ENCODE measurements at regions not wholly inside any gene's neighbourhood (a gene's known extent, or its start where the extent isn't known, plus 50 kb on each side); places are given as distances from the start of the nearest gene placed in this dataset.

GRCh38 chr2:241945803-241946202 is 76.3 kb downstream of the RTP5 start:
- Histone ChIP-seq H2AFZ (ENCODE audit: low read length) (no peak overlapping the region), H3K27ac (ENCODE audit: low read depth, low read length) (no peak overlapping the region), H2BK12ac (ENCODE audit: low read depth, low read length) (no peak overlapping the region), H3K23me2 (ENCODE audit: low read depth, low read length) (peaks cover 10% of the 10 kb centered on the region; the same call in 1 of the 2 replicates), H2BK20ac (ENCODE audit: low read length) (no peak overlapping the region), H3K79me1 (ENCODE audit: low read depth, low read length) (no peaks in the 10 kb centered on the region), H3K9ac (replicated peaks in 1 of 4; ENCODE audit: extremely low read depth in 1 of 4, low read depth in 3 of 4, low read length in 3 of 4) (no peak overlapping the region), H2BK5ac (ENCODE audit: low read depth, low read length) (peak overlapping the region; percentile 5; the same call in 1 of the 2 replicates), H3K36me3 (ENCODE audit: control insufficient read depth in 2 of 4, insufficient read depth in 4 of 4, low read length in 3 of 4) (no peaks in the 10 kb centered on the region), H3K4me3 (ENCODE audit: extremely low read depth in 1 of 4, insufficient read depth in 2 of 4, low read depth in 3 of 4, low read length in 4 of 4) (no peak overlapping the region), H3K4ac (replicated peaks; ENCODE audit: insufficient read length, low read depth, low read length) (peak overlapping the region; percentile 98), H2BK15ac (ENCODE audit: low read length) (peak overlapping the region; percentile 48; the same call in 1 of the 2 replicates), H4K91ac (replicated peaks; ENCODE audit: insufficient read length, low read length) (peak overlapping the region; percentile 65), H3K9me3 (ENCODE audit: insufficient read depth in 2 of 2, low read depth in 1 of 2, low read length in 1 of 2) (peaks cover 0 to under 1% of the 10 kb centered on the region in 2 experiments; a peak in 2 of 4 replicates), H3K79me2 (ENCODE audit: control insufficient read depth in 1 of 2, insufficient read depth in 2 of 2, low read length in 2 of 2) (no peaks in the 10 kb centered on the region; a peak in 1 of 4 replicates), H3K56ac (replicated peaks; ENCODE audit: insufficient read length, low read depth, low read length) (peak overlapping the region; percentile 10), H3K23ac (ENCODE audit: insufficient read length) (no peak overlapping the region), H3K18ac (ENCODE audit: extremely low read depth, low read length) (no peak overlapping the region), H3K4me2 (ENCODE audit: insufficient read depth in 1 of 2, low read depth in 2 of 2, low read length in 2 of 2) (peak overlapping the region in 1 of 2 experiments; percentile 9; a peak in 1 of 4 replicates), H3K27me3 (replicated peaks in 1 of 4; ENCODE audit: control insufficient read depth in 3 of 4, extremely low read depth in 1 of 4, insufficient read depth in 3 of 4, low read length in 3 of 4) (peaks cover 0 to 19% (median 8%) of the 10 kb centered on the region in 4 experiments; a peak in 5 of 7 replicates), H4K20me1 (replicated peaks in 1 of 2; ENCODE audit: control insufficient read depth in 1 of 2, insufficient read depth in 2 of 2, low read length in 2 of 2) (peaks cover 2 to 25% of the 10 kb centered on the region in 2 experiments), H4K5ac (ENCODE audit: insufficient read length, low read depth, low read length) (no peak overlapping the region), H4K8ac (ENCODE audit: extremely low read depth, insufficient read depth, low read length) (no peak overlapping the region), H3K14ac (ENCODE audit: insufficient read length) (no peak overlapping the region), H3K4me1 (replicated peaks in 1 of 4; ENCODE audit: control insufficient read depth in 3 of 4, insufficient read depth in 4 of 4, low read length in 3 of 4) (peaks cover 0 to 18% (median 8%) of the 10 kb centered on the region in 4 experiments; a peak in 4 of 7 replicates), H2BK120ac (replicated peaks; ENCODE audit: low read depth, low read length) (no peak overlapping the region), H2AK5ac (ENCODE audit: low read depth, low read length) (peak overlapping the region; percentile 58; the same call in 1 of the 2 replicates)
- DNase-seq (ENCODE audit: low read depth in 1 of 2, low spot score in 2 of 2) = no peak
- no peak for FAIRE-seq
- ChIA-PET CTCF (ENCODE audit: partially characterized antibody) (interaction anchor here (1.1 kb wide), 1 partner anchor 49 kb away, joined by 3 read pairs; no protein-coding TSS in a partner anchor), POLR2A (ENCODE audit: partially characterized antibody) (no interaction called here)
- TF ChIP-seq HDAC6 (IDR thresholded peaks at IDR 0.05; ENCODE audit: low read depth, low read length) = no peak
- no peak for TF ChIP-seq GABPA (IDR thresholded peaks at IDR 0.05; ENCODE audit: borderline replicate concordance, insufficient read depth, low read length)
- TF ChIP-seq RNF2 (IDR thresholded peaks at IDR 0.05; ENCODE audit: borderline replicate concordance, low read depth, low read length, missing control alignments, poor library complexity, severe bottlenecking) = no peak
- TF ChIP-seq CBX8 (IDR thresholded peaks at IDR 0.05; ENCODE audit: borderline replicate concordance, low read depth, low read length) = no peak
- no peak for TF ChIP-seq CBX5 (IDR thresholded peaks at IDR 0.05; ENCODE audit: low read depth, low read length)
- no peak for TF ChIP-seq TCF12 (IDR thresholded peaks at IDR 0.05; ENCODE audit: low read depth, low read length)
- no peak for TF ChIP-seq TAF1 (IDR thresholded peaks at IDR 0.05; ENCODE audit: low read depth, low read length)
- 82% methylated on average over 14 of the region's 14 CpGs; no CpG with 5 or more reads in 1 of the 2 experiments for WGBS, 2 experiments (ENCODE audit: extremely low coverage in 1 of 2, insufficient coverage in 1 of 2, insufficient read length in 1 of 2, insufficient replicate concordance in 2 of 2, low coverage in 1 of 2, low lambda C conversion rate in 2 of 2, missing lambda C conversion rate in 1 of 2)

All from H1 (cell line).